Skeletal muscle tissue (tissue), 3 donors: ENCODE measurements at regions not wholly inside any gene's neighbourhood (a gene's known extent, or its start where the extent isn't known, plus 50 kb on each side); places are given as distances from the start of the nearest gene placed in this dataset.
"Not testable (repeated sequence)": the region's sequence is repeated elsewhere in the genome, so short reads cannot be mapped to it uniquely, and the experiment has no call there.

ENCODE experiments used
- H3K27ac ChIP-seq: one replicate; pipeline ENCODE4 v1.7.0; 2013; ENCODE audit warnings: mild to moderate bottlenecking, low read depth, low read length, inconsistent platforms
- H3K27me3 ChIP-seq, 3 donors: one replicate each; pipeline ENCODE4 v1.7.0; 2013; ENCODE audit warnings: low read length in 3 of 3; ENCODE audit not compliant: control insufficient read depth in 3 of 3, insufficient read depth in 3 of 3
- H3K36me3 ChIP-seq, 3 donors: one replicate each; pipeline ENCODE4 v1.7.0; 2013; ENCODE audit warnings: low read length in 3 of 3; ENCODE audit not compliant: control insufficient read depth in 3 of 3, insufficient read depth in 3 of 3
- H3K4me1 ChIP-seq, 3 donors: one replicate each; pipeline ENCODE4 v1.7.0; 2013; ENCODE audit warnings: low read length in 3 of 3, mild to moderate bottlenecking in 3 of 3; ENCODE audit not compliant: control insufficient read depth in 3 of 3, insufficient read depth in 3 of 3
- H3K4me3 ChIP-seq, 3 donors: one replicate each; pipeline ENCODE4 v1.7.0; 2013; ENCODE audit warnings: low read length in 3 of 3
- H3K9ac ChIP-seq, 3 donors: one replicate each; pipeline ENCODE4 v1.7.0; 2013; ENCODE audit warnings: low read length in 3 of 3, mild to moderate bottlenecking in 3 of 3, moderate library complexity in 2 of 3, low read depth in 1 of 3
- H3K9me3 ChIP-seq, 3 donors: one replicate each; pipeline ENCODE4 v1.7.0; 2013; ENCODE audit warnings: low read length in 3 of 3; ENCODE audit not compliant: control insufficient read depth in 3 of 3
- donor health status: Osteomylitis.

DNA sequence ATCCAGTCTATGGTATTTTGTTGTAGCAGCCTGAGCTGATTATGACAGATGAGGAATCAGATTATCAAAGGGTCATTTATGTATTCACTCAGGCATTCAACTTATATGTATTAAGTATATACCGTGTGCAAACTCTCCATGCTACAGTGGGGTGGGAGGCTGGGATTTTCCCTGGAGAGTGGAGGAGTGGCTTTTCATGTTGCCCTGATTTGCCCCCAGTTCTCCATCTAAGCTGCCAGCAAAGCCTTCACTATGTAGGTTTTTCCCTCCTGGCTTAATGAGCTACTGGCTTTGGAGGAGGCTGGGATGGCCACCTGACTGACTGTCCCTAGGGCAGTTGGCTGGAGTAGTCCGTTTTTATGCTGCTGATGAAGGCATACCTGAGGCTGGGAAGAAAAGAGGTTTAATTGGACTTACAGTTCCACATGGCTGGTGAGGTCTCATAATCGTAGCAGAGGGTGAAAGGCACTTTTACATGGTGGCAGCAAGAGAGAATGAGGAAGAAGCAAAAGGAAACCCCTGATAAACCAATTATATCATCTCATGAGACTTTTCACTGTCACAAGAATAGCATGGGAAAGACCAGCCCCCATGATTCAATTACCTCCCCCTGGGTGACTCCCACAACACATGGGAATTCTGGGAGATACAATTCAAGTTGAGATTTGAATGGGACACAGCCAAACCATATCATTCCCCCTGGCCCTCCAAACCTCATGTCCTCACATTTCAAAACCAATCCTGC lies 253.9 kb downstream of the RPLP1 start:
- H3K27me3 ChIP-seq: no peaks in the 10 kb centered on the region
- no peak overlapping the region for H3K9ac ChIP-seq
- peaks cover 0 to 2% (median 0%) of the 10 kb centered on the region in 3 donors for H3K9me3 ChIP-seq
- no peaks in the 10 kb centered on the region for H3K36me3 ChIP-seq
- no peak overlapping the region for H3K27ac ChIP-seq
- H3K4me1 ChIP-seq: peaks cover 0 to 3% (median 0%) of the 10 kb centered on the region in 3 donors
- H3K4me3 ChIP-seq: no peak overlapping the region

DNA sequence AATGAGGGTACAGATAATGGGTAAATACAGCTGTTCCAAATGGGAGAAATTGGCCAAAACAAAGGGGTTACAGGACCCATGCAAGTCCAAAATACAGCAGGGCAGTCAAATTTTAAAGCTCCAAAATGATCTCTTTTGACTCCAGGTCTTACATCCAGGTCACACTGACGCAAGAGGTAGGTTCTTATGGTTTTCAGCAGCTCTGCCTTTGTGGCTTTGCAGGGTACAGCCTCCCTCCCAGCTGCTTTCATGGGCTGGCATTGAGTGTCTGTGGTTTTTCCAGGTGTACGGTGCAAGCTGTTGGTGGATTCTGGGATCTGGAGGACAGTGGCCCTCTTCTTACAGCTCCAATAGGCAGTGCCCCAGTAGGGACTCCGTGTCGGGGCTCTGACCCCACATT lies 254.6 kb downstream of the RPLP1 start:
- H3K9ac ChIP-seq, H3K27ac ChIP-seq, H3K36me3 ChIP-seq, H3K9me3 ChIP-seq, H3K27me3 ChIP-seq, H3K4me1 ChIP-seq, H3K4me3 ChIP-seq: not testable (repeated sequence)

GRCh38 chr15:69708436-69709122 lies 256.0 kb downstream of the RPLP1 start:
- not testable (repeated sequence) for H3K9me3 ChIP-seq, H3K36me3 ChIP-seq, H3K9ac ChIP-seq, H3K4me1 ChIP-seq, H3K27me3 ChIP-seq, H3K4me3 ChIP-seq, H3K27ac ChIP-seq

DNA sequence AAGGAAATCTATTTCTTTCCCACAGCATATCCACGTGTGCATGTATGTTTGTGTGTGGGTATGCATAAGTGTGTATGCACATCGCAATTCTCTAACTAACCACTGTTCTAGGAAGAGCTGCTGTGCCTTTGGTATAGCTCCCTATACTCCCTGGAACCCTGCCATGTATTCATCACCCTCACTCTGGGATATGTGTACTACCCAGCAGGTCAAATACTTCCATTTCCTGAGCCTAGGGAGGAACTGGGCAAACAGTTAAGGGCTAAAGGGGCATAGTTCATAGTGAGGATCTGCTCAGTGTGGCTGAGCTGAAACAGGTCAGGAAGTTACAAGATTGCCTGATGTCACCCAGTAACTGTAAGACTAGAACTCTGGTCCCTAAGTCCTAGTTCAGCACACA lies 260.4 kb downstream of the RPLP1 start:
- H3K9ac ChIP-seq: no peak overlapping the region
- no peak overlapping the region for H3K27ac ChIP-seq

DNA sequence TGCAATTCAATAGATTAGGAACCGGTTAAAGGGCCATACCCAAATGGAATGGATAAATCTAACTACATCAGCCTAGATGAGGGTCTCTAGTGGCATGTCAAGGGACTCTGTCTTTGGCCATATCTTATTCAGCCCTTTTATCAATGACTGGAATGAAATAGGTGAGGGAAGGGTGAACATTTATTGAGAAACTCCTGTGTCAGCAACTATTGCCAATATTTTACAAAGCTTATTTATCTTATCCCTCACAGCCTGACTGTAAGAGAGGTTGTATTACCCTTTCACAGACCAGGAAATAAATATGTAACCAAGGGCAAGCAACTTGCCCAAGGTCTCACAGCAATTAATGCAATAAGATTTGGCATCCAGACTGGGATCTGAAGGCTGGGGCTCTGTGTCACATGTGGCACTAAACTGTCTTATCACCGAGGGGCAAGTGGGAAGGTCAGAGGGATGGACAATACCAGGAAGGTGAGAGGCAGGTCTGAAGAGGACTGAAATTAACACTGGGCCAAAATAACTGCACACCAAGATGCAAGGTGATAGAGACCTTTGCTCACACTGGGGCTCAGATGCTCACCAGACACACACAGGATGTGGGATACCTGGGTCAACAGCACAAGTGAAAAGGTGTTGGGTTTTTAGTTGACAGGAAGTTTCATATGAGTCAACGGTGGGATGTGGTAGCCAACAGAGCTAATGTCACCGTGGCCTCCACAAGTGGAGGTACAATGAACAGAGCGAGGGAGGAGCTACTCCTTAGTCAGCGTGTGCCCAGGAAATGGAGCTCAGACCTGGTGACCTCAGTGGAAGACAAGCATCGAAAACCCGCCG lies 261.3 kb downstream of the RPLP1 start:
- Histone ChIP-seq H3K4me1 (no peaks in the 10 kb centered on the region), H3K4me3 (no peak overlapping the region), H3K9ac (no peak overlapping the region), H3K27me3 (no peaks in the 10 kb centered on the region), H3K27ac (no peak overlapping the region), H3K9me3 (no peaks in the 10 kb centered on the region), H3K36me3 (no peaks in the 10 kb centered on the region)

More for the DNA sequence above, 260.4 kb downstream of the RPLP1 start:
- H3K36me3 ChIP-seq: no peaks in the 10 kb centered on the region
- no peaks in the 10 kb centered on the region for H3K9me3 ChIP-seq
- no peaks in the 10 kb centered on the region for H3K27me3 ChIP-seq
- no peaks in the 10 kb centered on the region for H3K4me1 ChIP-seq
- H3K4me3 ChIP-seq: no peak overlapping the region

- Histone ChIP-seq H3K4me3 (no peak overlapping the region), H3K36me3 (no peaks in the 10 kb centered on the region), H3K4me1 (no peaks in the 10 kb centered on the region), H3K27me3 (no peaks in the 10 kb centered on the region), H3K9me3 (no peaks in the 10 kb centered on the region), H3K27ac (no peak overlapping the region), H3K9ac (no peak overlapping the region)
Observed at GRCh38 chr15:69715210-69715609, 262.6 kb downstream of the RPLP1 start.

DNA sequence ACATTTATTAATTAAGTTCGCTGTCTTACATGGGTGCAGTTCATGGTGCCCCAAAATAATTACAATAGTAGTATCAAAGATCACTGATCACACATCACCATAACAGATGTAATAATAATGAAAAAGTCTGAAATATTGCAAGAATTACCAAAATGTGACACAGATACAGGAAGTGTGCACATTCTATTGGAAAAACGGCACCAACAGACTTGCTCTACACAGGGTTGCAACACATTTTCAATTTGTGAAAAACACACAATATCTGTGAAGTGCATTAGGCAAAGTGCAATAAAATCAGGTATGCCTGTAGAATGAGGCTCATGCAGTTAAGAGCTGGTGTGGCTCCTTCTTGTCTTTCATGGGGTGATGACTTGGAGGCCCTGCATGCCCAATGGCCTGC lies 265.8 kb downstream of the RPLP1 start:
- Histone ChIP-seq H3K27ac (no peak overlapping the region), H3K9me3 (no peaks in the 10 kb centered on the region), H3K9ac (no peak overlapping the region), H3K4me1 (peaks cover 5% of the 10 kb centered on the region in 3 donors), H3K36me3 (no peaks in the 10 kb centered on the region), H3K27me3 (no peaks in the 10 kb centered on the region), H3K4me3 (no peak overlapping the region)

GRCh38 chr15:69718916-69719315 lies 266.3 kb downstream of the RPLP1 start:
- Histone ChIP-seq H3K4me1 (peaks cover 10% of the 10 kb centered on the region in 3 donors), H3K36me3 (no peaks in the 10 kb centered on the region), H3K9me3 (no peaks in the 10 kb centered on the region), H3K27ac (no peak overlapping the region), H3K27me3 (no peaks in the 10 kb centered on the region), H3K9ac (no peak overlapping the region), H3K4me3 (no peak overlapping the region)

DNA sequence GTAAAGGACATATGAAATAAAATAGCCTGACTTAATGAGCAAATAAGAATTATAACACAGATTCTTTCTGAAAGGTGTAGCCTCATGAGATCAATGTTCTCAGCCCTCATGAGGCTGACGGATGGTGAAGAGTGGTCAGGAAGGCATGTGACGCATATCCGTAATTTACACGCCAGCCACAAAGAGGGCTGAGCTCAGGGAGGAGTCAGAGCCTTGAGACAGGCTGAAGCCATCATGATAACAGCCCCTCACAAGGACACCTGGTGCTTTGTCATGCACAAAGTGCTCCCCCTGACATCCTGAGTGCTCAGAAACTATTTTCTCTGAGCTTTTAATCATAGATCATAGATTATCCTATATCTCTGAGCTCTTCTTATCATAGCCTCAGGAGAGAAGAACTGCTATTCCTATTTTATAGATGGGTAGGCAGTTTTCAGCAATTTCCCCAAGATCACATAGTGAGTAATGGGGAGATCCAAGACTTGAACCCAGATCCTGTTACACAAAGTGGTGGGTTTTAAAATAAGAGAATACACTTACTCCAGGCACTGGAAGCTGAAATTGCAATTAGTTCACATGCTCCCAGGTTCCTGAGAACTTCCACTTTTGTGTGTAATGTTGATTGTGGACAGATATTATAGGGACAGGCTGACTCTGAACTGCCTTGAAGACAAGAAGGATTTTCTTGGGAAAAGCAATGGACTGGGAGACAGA lies 267.1 kb downstream of the RPLP1 start:
- H3K27me3 ChIP-seq: no peaks in the 10 kb centered on the region
- no peak overlapping the region for H3K9ac ChIP-seq
- no peak overlapping the region for H3K27ac ChIP-seq
- H3K36me3 ChIP-seq: no peaks in the 10 kb centered on the region
- no peak overlapping the region for H3K4me3 ChIP-seq
- H3K9me3 ChIP-seq: no peaks in the 10 kb centered on the region
- H3K4me1 ChIP-seq: peaks cover 12 to 16% (median 13%) of the 10 kb centered on the region in 3 donors
